T follicular helper cell (primary cell): ENCODE measurements at regions not wholly inside any gene's neighbourhood (a gene's known extent, or its start where the extent isn't known, plus 50 kb on each side); places are given as distances from the start of the nearest gene placed in this dataset.
"Not testable (repeated sequence)": the region's sequence is repeated elsewhere in the genome, so short reads cannot be mapped to it uniquely, and the experiment has no call there.

Source experiments
- DNase-seq: peaks from one replicate; pipeline ENCODE4 v3.0.0-alpha.2; 2020; ENCODE audit warnings: low read depth

GRCh38 chr2:87640961-87641563 lies 106.8 kb upstream of the PLGLB2 start:
- not testable (repeated sequence) for DNase-seq

- not testable (repeated sequence) for DNase-seq
Measured at GRCh38 chr2:87643165-87643564, 104.7 kb upstream of the PLGLB2 start.

GRCh38 chr2:87647737-87648498 lies 100.0 kb upstream of the PLGLB2 start:
- DNase-seq = not testable (repeated sequence)

GRCh38 chr2:87648815-87649214 lies 99.1 kb upstream of the PLGLB2 start:
- not testable (repeated sequence) for DNase-seq

- not testable (repeated sequence) for DNase-seq
Measured at GRCh38 chr2:87649871-87650270, 98.0 kb upstream of the PLGLB2 start.

- DNase-seq = not testable (repeated sequence)
Measured at GRCh38 chr2:87650837-87651236, 97.0 kb upstream of the PLGLB2 start.

GRCh38 chr2:87651589-87651988 lies 96.3 kb upstream of the PLGLB2 start:
- not testable (repeated sequence) for DNase-seq

GRCh38 chr2:87653373-87653772 lies 94.5 kb upstream of the PLGLB2 start:
- not testable (repeated sequence) for DNase-seq

GRCh38 chr2:87654136-87654814 lies 93.6 kb upstream of the PLGLB2 start:
- not testable (repeated sequence) for DNase-seq

- DNase-seq = not testable (repeated sequence)
Measured at GRCh38 chr2:87657915-87658314, 90.0 kb upstream of the PLGLB2 start.

GRCh38 chr2:87658357-87658756 lies 89.5 kb upstream of the PLGLB2 start:
- DNase-seq = not testable (repeated sequence)

GRCh38 chr2:87658976-87659375 lies 88.9 kb upstream of the PLGLB2 start:
- not testable (repeated sequence) for DNase-seq

GRCh38 chr2:87660164-87660563 lies 87.7 kb upstream of the PLGLB2 start:
- DNase-seq = not testable (repeated sequence)

GRCh38 chr2:87662316-87663290 lies 85.3 kb upstream of the PLGLB2 start:
- DNase-seq = not testable (repeated sequence)

- not testable (repeated sequence) for DNase-seq
Measured at GRCh38 chr2:87663347-87663746, 84.5 kb upstream of the PLGLB2 start.

- DNase-seq = not testable (repeated sequence)
Measured at GRCh38 chr2:87667027-87667426, 80.9 kb upstream of the PLGLB2 start.

GRCh38 chr2:87668361-87668760 lies 79.5 kb upstream of the PLGLB2 start:
- DNase-seq = not testable (repeated sequence)

- DNase-seq = not testable (repeated sequence)
Measured at GRCh38 chr2:87669633-87670231, 78.2 kb upstream of the PLGLB2 start.

GRCh38 chr2:87672404-87672803 lies 75.5 kb upstream of the PLGLB2 start:
- not testable (repeated sequence) for DNase-seq

- DNase-seq = not testable (repeated sequence)
Measured at GRCh38 chr2:87674729-87675128, 73.2 kb upstream of the PLGLB2 start.

- not testable (repeated sequence) for DNase-seq
Measured at GRCh38 chr2:87675487-87675886, 72.4 kb upstream of the PLGLB2 start.
